GM19455 (cell line): ENCODE measurements at regions not wholly inside any gene's neighbourhood (a gene's known extent, or its start where the extent isn't known, plus 50 kb on each side); places are given as distances from the start of the nearest gene placed in this dataset.

Experiments
- ATAC-seq: cut with Tn5 transposase; IDR thresholded peaks from one replicate; pipeline ENCODE4 v1.9.1; 2021; ENCODE audit not compliant: unreplicated experiment

GRCh38 chr2:145038041-145038525 is 518.2 kb upstream of the ZEB2 start:
- no peak for ATAC-seq

DNA sequence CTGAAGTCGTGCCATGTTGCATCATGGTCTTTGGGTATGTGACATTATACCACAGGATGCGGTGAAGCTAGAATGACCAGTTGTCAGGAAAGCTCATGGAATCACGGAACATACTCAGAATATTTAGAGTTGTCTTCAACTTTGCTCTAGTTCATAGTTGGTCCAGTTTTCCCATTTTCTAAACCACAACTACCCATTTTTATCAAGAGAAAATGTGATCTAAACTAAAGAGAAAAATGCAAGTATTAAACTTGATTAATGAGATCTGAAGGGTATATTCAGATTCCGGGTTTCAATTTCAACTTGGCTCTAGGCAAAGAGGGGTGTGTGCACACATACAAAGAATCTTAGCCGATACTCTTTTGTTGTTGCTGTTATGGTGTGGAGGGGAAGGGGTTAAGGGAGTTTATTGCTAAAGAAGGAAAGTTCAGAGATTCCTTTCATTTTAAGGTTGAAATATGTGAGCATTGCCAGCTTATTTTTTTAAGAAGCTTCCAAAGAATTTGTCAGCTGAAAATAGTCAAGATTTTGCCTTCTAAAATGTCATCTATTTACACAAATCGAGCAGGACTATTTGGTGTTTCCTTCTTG is 516.6 kb upstream of the ZEB2 start:
- no peak for ATAC-seq

GRCh38 chr2:145034511-145034910 is 514.6 kb upstream of the ZEB2 start:
- ATAC-seq = no peak

GRCh38 chr2:145033438-145033837 is 513.5 kb upstream of the ZEB2 start:
- no peak for ATAC-seq

- ATAC-seq = no peak
Observed at GRCh38 chr2:145032791-145033190, 512.9 kb upstream of the ZEB2 start.

DNA sequence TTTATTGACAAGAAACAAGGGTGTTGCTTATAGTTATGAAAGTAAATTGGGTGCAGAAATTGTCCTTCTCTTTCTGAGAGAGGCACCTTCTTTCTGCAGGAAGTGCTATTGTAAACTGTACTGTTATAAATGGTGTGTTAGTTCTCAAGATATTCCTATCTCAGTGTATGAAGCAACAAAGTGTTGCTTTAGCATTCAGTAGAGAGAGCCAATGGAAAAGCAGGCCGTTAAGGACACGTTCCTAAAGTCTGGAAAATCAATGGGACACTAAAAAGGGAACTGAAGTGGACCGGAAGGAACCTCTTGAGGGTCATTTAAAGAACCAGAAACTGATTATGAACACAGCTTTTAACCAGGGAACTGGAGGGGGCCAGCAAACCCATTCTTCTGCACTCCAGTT is 510.0 kb upstream of the ZEB2 start:
- ATAC-seq = no peak

DNA sequence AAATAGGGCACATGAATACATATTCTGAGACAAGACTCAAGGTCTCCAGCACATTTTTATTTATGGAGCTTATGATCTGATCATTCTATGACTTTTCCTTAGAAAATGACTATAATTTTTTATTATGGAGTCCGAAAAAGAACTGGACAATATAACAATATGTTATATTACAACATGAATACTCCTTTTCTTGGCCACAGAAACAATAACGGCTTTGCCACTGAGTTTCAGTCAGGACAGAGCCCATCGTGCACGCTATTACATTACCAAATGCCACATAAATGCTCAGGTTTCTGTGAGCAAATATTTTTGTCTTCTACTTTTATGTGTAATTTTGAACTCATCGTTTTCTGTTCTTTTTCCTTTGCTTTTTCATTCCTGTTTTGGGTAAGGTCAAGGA is 509.2 kb upstream of the ZEB2 start:
- ATAC-seq = no peak

DNA sequence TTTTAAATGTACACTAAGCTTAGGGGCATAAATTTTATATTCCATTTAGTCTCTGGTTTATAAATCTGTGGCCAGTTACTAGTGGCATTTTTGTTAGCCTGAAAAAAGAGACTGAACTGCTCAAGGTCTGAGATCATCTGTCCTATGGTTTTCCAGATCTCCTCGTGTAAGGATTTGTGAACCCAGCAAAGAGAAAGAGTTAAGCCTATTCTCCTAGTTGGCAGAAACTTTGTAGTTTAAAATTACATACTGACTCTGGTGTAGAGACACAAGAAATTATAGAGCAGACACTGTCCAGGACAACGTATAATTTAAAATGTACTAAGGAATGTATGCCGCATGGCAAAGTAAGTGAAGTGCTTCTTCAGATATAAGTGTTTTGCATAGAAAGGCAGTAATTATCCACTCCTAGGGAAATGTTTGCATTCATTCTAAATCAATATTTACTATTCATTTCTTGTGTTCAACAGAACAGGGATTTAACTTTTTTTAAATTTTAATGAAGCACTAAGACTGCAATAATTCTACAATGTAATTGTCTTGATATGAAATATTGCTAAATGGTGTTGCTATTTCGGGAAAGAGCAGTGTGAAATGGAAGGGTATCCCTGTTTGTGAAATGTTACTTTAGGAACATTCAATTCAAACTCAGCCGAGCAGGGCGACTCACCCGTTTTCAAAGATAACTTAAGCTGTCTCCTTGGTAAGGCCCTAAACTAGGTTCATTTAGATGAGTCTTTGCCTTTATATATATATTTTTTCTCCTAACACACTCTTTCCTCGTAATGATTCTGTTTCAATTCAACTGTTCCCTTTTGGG is 508.4 kb upstream of the ZEB2 start:
- ATAC-seq = no peak

DNA sequence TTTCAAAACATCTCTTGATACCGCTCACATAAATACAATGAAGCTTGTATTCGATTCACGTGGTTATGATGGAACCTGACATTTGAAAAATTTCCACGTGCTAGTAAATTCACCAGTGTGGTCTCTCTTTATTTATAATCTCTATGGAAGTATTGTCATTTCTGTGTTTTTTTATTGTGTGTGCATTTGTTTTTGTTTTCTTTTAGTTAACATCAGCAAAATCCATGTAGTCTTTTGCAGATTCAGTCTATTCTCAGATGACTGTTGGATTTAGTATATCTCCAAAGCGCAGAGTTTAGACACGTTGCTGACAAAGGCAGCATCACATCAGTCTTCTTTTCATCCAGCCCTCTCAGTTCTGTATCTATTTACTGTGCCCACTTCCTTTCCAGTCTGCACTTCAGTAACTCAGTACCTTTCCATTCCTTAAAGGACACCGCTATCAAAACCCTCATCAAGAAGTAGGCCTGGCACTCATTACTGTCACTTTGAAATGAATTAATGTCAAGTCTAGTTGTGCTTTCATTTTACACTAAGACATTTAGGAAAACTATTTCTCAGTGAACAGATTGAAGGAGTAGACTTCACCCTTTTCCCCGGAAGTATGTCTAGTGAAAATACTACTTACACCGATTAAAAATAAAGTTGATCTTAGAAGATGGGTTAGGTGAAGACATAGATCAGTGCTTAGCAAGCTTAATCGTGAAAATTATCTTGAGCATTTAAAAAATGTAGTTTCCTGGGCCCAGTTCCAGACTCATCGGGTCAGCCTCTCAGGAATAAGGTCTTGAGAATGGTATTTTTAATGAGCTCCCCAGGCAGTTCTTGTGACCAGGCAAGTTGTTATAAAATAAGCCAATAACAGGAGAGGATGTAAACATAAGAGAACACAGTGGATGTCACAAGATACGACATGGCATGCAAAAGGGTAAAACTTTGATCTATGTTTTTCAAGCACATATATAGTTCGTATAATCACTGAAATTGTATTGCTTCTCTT is 506.8 kb upstream of the ZEB2 start:
- ATAC-seq = no peak

GRCh38 chr2:145025382-145025781 is 505.5 kb upstream of the ZEB2 start:
- ATAC-seq = no peak

GRCh38 chr2:145023334-145023934 is 503.5 kb upstream of the ZEB2 start:
- ATAC-seq = no peak

- no peak for ATAC-seq
Observed at GRCh38 chr2:145022666-145023333, 502.9 kb upstream of the ZEB2 start.

DNA sequence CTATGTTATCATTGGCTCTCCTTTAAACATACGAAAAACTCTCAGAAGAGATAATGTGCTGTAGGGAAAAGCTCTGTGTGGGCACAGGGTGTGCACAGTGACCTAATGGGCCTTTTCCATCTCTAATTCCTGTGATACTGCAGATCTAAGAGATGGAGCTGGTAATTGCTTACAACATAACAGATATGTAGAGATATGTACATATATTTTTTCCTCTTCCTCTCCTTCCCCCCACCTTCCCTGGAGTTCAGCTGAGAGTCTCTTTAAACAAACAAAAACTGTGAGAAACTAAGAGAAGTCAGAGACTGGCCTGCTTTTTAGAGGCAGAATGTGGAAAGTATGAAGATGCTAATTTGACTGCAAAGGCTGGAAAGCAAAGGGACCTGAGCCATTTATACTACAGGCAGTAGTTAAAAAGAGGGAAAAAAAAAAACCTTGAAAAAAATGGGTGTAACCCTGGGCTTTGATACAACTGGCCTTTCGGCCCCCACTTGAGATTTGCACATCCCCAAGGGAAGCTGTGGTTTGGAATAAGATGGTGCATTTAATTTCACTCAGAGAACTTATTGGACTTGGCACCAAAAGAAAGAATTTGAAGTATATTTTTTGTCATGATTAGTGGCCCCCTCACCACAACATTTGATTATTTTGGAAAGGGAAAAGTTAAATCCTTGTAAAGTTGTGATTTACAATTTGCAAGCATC is 502.2 kb upstream of the ZEB2 start:
- ATAC-seq = no peak

DNA sequence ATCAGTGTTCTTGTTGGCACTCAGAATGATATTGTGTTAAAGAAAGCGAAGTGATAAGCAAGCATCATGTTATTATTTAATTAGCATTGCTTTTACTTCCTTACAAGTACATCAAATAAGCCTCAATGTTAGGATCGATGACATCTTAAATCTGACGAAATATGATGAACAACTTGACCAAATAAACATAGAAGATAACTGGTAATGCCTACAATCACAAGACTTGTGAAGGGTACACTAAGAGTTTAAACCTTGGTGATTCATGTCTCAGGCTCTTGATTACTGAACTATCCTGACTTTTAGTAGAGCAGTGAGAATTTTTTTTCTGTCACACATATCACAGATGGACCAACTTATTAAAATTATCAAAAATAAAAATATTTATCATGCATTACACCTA is 500.8 kb upstream of the ZEB2 start:
- ATAC-seq = no peak

DNA sequence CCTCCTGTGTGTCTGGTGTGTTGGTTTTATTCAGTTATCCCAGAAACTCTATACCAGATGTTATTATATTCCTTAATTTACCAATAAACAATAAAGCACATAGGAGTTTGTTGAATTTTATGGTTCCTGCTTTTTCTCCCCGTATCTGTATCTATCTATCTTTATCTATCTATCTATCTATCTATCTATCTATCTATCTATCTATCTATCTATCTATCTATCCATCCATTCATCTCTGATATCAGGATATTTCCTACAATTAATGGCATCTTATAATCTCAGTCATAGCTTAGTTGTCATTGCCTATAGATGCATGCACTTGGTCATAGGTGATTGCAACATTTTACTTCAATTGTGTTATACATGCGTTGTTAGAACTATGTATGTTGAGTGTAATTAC is 500.2 kb upstream of the ZEB2 start:
- no peak for ATAC-seq

GRCh38 chr2:145018502-145018901 is 498.6 kb upstream of the ZEB2 start:
- ATAC-seq = no peak

DNA sequence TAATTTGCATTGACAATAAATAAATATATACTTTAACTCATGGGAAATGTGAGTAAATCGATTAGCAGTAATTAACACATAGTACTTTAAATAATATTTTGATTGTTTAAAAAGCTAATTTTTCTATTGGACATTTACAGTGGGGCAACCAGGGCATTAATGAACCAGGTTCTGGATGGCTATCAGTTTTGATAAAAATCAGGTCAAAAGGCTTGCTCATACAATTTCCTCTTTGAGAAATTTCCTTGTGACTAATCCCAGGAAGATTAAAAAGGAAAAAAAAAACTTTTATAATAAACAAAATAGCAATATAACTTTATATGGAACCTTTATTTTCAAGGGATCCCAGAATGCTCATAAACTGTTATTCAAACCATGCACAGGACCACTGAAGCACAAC is 497.2 kb upstream of the ZEB2 start:
- no peak for ATAC-seq

- no peak for ATAC-seq
Observed at GRCh38 chr2:145016711-145017110, 496.8 kb upstream of the ZEB2 start.

DNA sequence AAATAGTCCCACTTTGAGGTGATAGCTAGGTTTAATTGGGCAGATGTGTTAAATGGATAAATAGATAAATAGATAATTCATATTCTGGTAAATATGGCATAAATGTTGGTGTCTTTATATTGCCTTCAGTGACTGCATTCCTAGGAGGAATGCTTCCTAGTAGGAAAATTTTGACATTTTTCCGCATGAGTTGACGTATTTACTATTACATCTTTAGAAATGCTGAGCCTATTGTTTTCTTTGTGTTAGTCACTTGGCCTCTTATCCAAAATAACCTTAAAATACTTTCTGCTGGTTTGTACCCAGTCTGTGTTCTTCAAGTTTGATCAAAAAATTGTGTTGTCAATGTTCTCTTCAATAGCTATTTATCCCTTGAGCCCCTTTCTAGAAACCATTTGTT is 495.6 kb upstream of the ZEB2 start:
- ATAC-seq = no peak

- ATAC-seq = no peak
Observed at GRCh38 chr2:145012806-145013205, 492.9 kb upstream of the ZEB2 start.
